ENCODE measurements at regions not wholly inside any gene's neighbourhood (a gene's known extent, or its start where the extent isn't known, plus 50 kb on each side); places are given as distances from the start of the nearest gene placed in this dataset.

- DNase-seq (ENCODE audit: low read depth), result peak; percentile 37
Measured at GRCh38 chr2:238963161-238963970, 115.5 kb downstream of the TWIST2 start.

GRCh38 chr2:238963971-238964328, 116.1 kb downstream of the TWIST2 start:
- no peak for DNase-seq (ENCODE audit: low read depth)

- DNase-seq (ENCODE audit: low read depth), result no peak
Measured at GRCh38 chr2:238964544-238965067, 116.7 kb downstream of the TWIST2 start.

GRCh38 chr2:238965371-238966071, 117.6 kb downstream of the TWIST2 start:
- DNase-seq (ENCODE audit: low read depth), result no peak

- no peak for DNase-seq (ENCODE audit: low read depth)
Measured at GRCh38 chr2:238966072-238966937, 118.4 kb downstream of the TWIST2 start.

- DNase-seq (ENCODE audit: low read depth), result no peak
Measured at GRCh38 chr2:238967031-238967977, 119.4 kb downstream of the TWIST2 start.

- no peak for DNase-seq (ENCODE audit: low read depth)
Measured at GRCh38 chr2:238967978-238968360, 120.1 kb downstream of the TWIST2 start.

- no peak for DNase-seq (ENCODE audit: low read depth)
Measured at GRCh38 chr2:238968616-238969384, 120.9 kb downstream of the TWIST2 start.

GRCh38 chr2:238969857-238970256, 122.0 kb downstream of the TWIST2 start:
- no peak for DNase-seq (ENCODE audit: low read depth)

- peak; percentile 41 for DNase-seq (ENCODE audit: low read depth)
Measured at GRCh38 chr2:238970553-238971081, 122.7 kb downstream of the TWIST2 start.

- no peak for DNase-seq (ENCODE audit: low read depth)
Measured at GRCh38 chr2:238971318-238972145, 123.6 kb downstream of the TWIST2 start.

GRCh38 chr2:238972146-238972445, 124.2 kb downstream of the TWIST2 start:
- DNase-seq (ENCODE audit: low read depth), result no peak

GRCh38 chr2:238973038-238973739, 125.3 kb downstream of the TWIST2 start:
- peak; percentile 11 for DNase-seq (ENCODE audit: low read depth)

- peak; percentile 51 for DNase-seq (ENCODE audit: low read depth)
Measured at GRCh38 chr2:238974081-238974480, 126.2 kb downstream of the TWIST2 start.

GRCh38 chr2:238974501-238975166, 126.7 kb downstream of the TWIST2 start:
- DNase-seq (ENCODE audit: low read depth), result peak; percentile 65

GRCh38 chr2:238975408-238975807, 127.5 kb downstream of the TWIST2 start:
- no peak for DNase-seq (ENCODE audit: low read depth)

GRCh38 chr2:238978497-238978896, 130.6 kb downstream of the TWIST2 start:
- no peak for DNase-seq (ENCODE audit: low read depth)

GRCh38 chr2:238979636-238980035, 131.8 kb downstream of the TWIST2 start:
- DNase-seq (ENCODE audit: low read depth), result peak; percentile 15

Measured in iris pigment epithelial cell (primary cell).